IMR-90 (cell line): ENCODE measurements at regions not wholly inside any gene's neighbourhood (a gene's known extent, or its start where the extent isn't known, plus 50 kb on each side); places are given as distances from the start of the nearest gene placed in this dataset.

ENCODE experiments used
- CHD1 ChIP-seq: IDR thresholded peaks from 2 replicates; pipeline ENCODE4 v1.6.1; 2012; ENCODE audit warnings: low read depth, low read length, improper control_type of control experiment
- FOS ChIP-seq: fragments of 150-350 bp; IDR thresholded peaks from 2 replicates; pipeline ENCODE4 v1.6.1; 2016; ENCODE audit warnings: low read depth, low read length
- MAFK ChIP-seq: IDR thresholded peaks from 2 replicates; pipeline ENCODE4 v1.6.1; 2012; ENCODE audit warnings: low read depth, low read length, improper control_type of control experiment
- MAZ ChIP-seq: IDR thresholded peaks from 2 replicates; pipeline ENCODE4 v1.6.1; 2012; ENCODE audit warnings: low read depth, mild to moderate bottlenecking, low read length, improper control_type of control experiment, moderate library complexity, borderline replicate concordance
- MXI1 ChIP-seq: IDR thresholded peaks from 2 replicates; pipeline ENCODE4 v1.6.1; 2012; ENCODE audit warnings: low read depth, mild to moderate bottlenecking, low read length, moderate library complexity, borderline replicate concordance
- NFE2L2 ChIP-seq: fragments of 150-350 bp; IDR thresholded peaks from 2 replicates; pipeline ENCODE4 v1.6.1; 2016; ENCODE audit warnings: low read depth, mild to moderate bottlenecking, low read length
- POLR2A ChIP-seq: IDR thresholded peaks from 2 replicates; pipeline ENCODE4 v1.6.1; 2012; ENCODE audit warnings: mild to moderate bottlenecking, low read depth, low read length
- RAD21 ChIP-seq: IDR thresholded peaks from 2 replicates; pipeline ENCODE4 v1.6.1; 2012; ENCODE audit warnings: low read length, improper control_type of control experiment
- RFX5 ChIP-seq: IDR thresholded peaks from 2 replicates; pipeline ENCODE4 v1.8.0; 2012; ENCODE audit warnings: low read depth, mild to moderate bottlenecking, low read length, moderate library complexity
- USF2 ChIP-seq: fragments of 150-350 bp; IDR thresholded peaks from 2 replicates; pipeline ENCODE4 v1.6.1; 2017; ENCODE audit warnings: mild to moderate bottlenecking, antibody characterized with exemption, low read length, low read depth
- TF ChIP-seq, protein P1 (sequence below): conservative IDR thresholded peaks from 2 replicates; pipeline ENCODE4 v1.5.1; 2012; ENCODE audit warnings: mild to moderate bottlenecking, low read depth, low read length, improper control_type of control experiment
- TF ChIP-seq, protein P2 (sequence below): fragments of 150-350 bp; IDR thresholded peaks from 2 replicates; pipeline ENCODE4 v1.6.1; 2016; ENCODE audit warnings: low read depth, mild to moderate bottlenecking, low read length, moderate library complexity, borderline replicate concordance

- TF ChIP-seq POLR2A (no peak), RAD21 (no peak), MAFK (no peak), FOS (no peak), MAZ (no peak), USF2 (no peak), NFE2L2 (no peak), CHD1 (no peak), RFX5 (no peak), MXI1 (no peak)
- TF ChIP-seq, protein P1, sequence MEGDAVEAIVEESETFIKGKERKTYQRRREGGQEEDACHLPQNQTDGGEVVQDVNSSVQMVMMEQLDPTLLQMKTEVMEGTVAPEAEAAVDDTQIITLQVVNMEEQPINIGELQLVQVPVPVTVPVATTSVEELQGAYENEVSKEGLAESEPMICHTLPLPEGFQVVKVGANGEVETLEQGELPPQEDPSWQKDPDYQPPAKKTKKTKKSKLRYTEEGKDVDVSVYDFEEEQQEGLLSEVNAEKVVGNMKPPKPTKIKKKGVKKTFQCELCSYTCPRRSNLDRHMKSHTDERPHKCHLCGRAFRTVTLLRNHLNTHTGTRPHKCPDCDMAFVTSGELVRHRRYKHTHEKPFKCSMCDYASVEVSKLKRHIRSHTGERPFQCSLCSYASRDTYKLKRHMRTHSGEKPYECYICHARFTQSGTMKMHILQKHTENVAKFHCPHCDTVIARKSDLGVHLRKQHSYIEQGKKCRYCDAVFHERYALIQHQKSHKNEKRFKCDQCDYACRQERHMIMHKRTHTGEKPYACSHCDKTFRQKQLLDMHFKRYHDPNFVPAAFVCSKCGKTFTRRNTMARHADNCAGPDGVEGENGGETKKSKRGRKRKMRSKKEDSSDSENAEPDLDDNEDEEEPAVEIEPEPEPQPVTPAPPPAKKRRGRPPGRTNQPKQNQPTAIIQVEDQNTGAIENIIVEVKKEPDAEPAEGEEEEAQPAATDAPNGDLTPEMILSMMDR, result no peak
- TF ChIP-seq, protein P2, sequence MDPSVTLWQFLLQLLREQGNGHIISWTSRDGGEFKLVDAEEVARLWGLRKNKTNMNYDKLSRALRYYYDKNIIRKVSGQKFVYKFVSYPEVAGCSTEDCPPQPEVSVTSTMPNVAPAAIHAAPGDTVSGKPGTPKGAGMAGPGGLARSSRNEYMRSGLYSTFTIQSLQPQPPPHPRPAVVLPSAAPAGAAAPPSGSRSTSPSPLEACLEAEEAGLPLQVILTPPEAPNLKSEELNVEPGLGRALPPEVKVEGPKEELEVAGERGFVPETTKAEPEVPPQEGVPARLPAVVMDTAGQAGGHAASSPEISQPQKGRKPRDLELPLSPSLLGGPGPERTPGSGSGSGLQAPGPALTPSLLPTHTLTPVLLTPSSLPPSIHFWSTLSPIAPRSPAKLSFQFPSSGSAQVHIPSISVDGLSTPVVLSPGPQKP, result no peak
Measured at GRCh38 chr1:37152491-37152890, 118.2 kb upstream of the GRIK3 start.
